NCI-H2029 (cell line): ENCODE measurements at regions not wholly inside any gene's neighbourhood (a gene's known extent, or its start where the extent isn't known, plus 50 kb on each side); places are given as distances from the start of the nearest gene placed in this dataset.
"Not testable (repeated sequence)": the region's sequence is repeated elsewhere in the genome, so short reads cannot be mapped to it uniquely, and the experiment has no call there.

Experiments used
- DNase-seq: peaks from one replicate; lab custom pipeline; 2025; lab: John Stamatoyannopoulos, UW

- no peak for DNase-seq
These were observed 120.2 kb upstream of the NDST4 start for GRCh38 chr4:115233600-115233999.

- DNase-seq = no peak
These were observed 116.5 kb upstream of the NDST4 start for GRCh38 chr4:115229873-115230272.

- DNase-seq = no peak
These were observed 115.4 kb upstream of the NDST4 start for GRCh38 chr4:115228851-115229250.

- DNase-seq = no peak
These were observed 108.6 kb upstream of the NDST4 start for GRCh38 chr4:115222061-115222460.

- no peak for DNase-seq
These were observed 106.4 kb upstream of the NDST4 start for GRCh38 chr4:115219862-115220261.

- peak; percentile 29 for DNase-seq
These were observed 106.0 kb upstream of the NDST4 start for GRCh38 chr4:115219315-115219860.

- no peak for DNase-seq
These were observed 102.5 kb upstream of the NDST4 start for GRCh38 chr4:115215935-115216334.

GRCh38 chr4:115213716-115214115, 100.3 kb upstream of the NDST4 start:
- no peak for DNase-seq

GRCh38 chr4:115201042-115201330, 87.6 kb upstream of the NDST4 start:
- DNase-seq = no peak

GRCh38 chr4:115200201-115201041, 87.0 kb upstream of the NDST4 start:
- DNase-seq = not testable (repeated sequence)

- DNase-seq = not testable (repeated sequence)
These were observed 81.2 kb upstream of the NDST4 start for GRCh38 chr4:115194612-115195011.

- no peak for DNase-seq
These were observed 77.1 kb upstream of the NDST4 start for GRCh38 chr4:115190529-115190928.

- DNase-seq = no peak
These were observed 73.7 kb upstream of the NDST4 start for GRCh38 chr4:115187136-115187535.

GRCh38 chr4:115179438-115180062, 66.1 kb upstream of the NDST4 start:
- not testable (repeated sequence) for DNase-seq

GRCh38 chr4:115178687-115179086, 65.3 kb upstream of the NDST4 start:
- not testable (repeated sequence) for DNase-seq

GRCh38 chr4:115171220-115171619, 57.8 kb upstream of the NDST4 start:
- no peak for DNase-seq

GRCh38 chr4:115165503-115165902, 52.1 kb upstream of the NDST4 start:
- DNase-seq = no peak
